ENCODE measurements at regions not wholly inside any gene's neighbourhood (a gene's known extent, or its start where the extent isn't known, plus 50 kb on each side); places are given as distances from the start of the nearest gene placed in this dataset.

- no peak for DNase-seq
Observed at GRCh38 chr1:36743286-36744005, 260.7 kb upstream of the CSF3R start.

- no peak for DNase-seq
Observed at GRCh38 chr1:36741066-36741465, 258.4 kb upstream of the CSF3R start.

GRCh38 chr1:36740446-36740845 is 257.7 kb upstream of the CSF3R start:
- no peak for DNase-seq

- no peak for DNase-seq
Observed at GRCh38 chr1:36739703-36740289, 257.1 kb upstream of the CSF3R start.

- DNase-seq: no peak
Observed at GRCh38 chr1:36738245-36738644, 255.5 kb upstream of the CSF3R start.

GRCh38 chr1:36737767-36738166 is 255.1 kb upstream of the CSF3R start:
- no peak for DNase-seq

GRCh38 chr1:36737038-36737555 is 254.4 kb upstream of the CSF3R start:
- no peak for DNase-seq

GRCh38 chr1:36735939-36736730 is 253.4 kb upstream of the CSF3R start:
- no peak for DNase-seq

- no peak for DNase-seq
Observed at GRCh38 chr1:36735436-36735835, 252.7 kb upstream of the CSF3R start.

- DNase-seq: no peak
Observed at GRCh38 chr1:36734356-36734755, 251.6 kb upstream of the CSF3R start.

- DNase-seq: no peak
Observed at GRCh38 chr1:36733748-36734147, 251.0 kb upstream of the CSF3R start.

- no peak for DNase-seq
Observed at GRCh38 chr1:36732015-36732356, 249.3 kb upstream of the CSF3R start.

- no peak for DNase-seq
Observed at GRCh38 chr1:36731226-36732014, 248.7 kb upstream of the CSF3R start.

GRCh38 chr1:36730599-36730998 is 247.9 kb upstream of the CSF3R start:
- no peak for DNase-seq

- no peak for DNase-seq
Observed at GRCh38 chr1:36729716-36730510, 247.2 kb upstream of the CSF3R start.

GRCh38 chr1:36729289-36729688 is 246.6 kb upstream of the CSF3R start:
- DNase-seq: no peak

GRCh38 chr1:36728846-36729245 is 246.1 kb upstream of the CSF3R start:
- no peak for DNase-seq

- DNase-seq: no peak
Observed at GRCh38 chr1:36728051-36728450, 245.3 kb upstream of the CSF3R start.

GRCh38 chr1:36725151-36725550 is 242.4 kb upstream of the CSF3R start:
- DNase-seq: no peak

- DNase-seq: no peak
Observed at GRCh38 chr1:36723813-36724212, 241.1 kb upstream of the CSF3R start.

GRCh38 chr1:36722871-36723270 is 240.2 kb upstream of the CSF3R start:
- DNase-seq: no peak

GRCh38 chr1:36721261-36721660 is 238.5 kb upstream of the CSF3R start:
- DNase-seq: no peak
